Stimulated activated CD4-positive, alpha-beta T cell treated with anti-CD3 and anti-CD28 coated beads, TNF-alpha, amount 100 ng/mL, for 4 hours (primary cell): ENCODE measurements at regions not wholly inside any gene's neighbourhood (a gene's known extent, or its start where the extent isn't known, plus 50 kb on each side); places are given as distances from the start of the nearest gene placed in this dataset.
A peak's percentile ranks its signal among the peaks of the same experiment; 100 is the strongest.

Experiments used
- DNase-seq, 3 experiments: peaks; one replicate each; pipeline ENCODE4 v3.0.0-alpha.2; 2020; ENCODE audit warnings: low read depth in 3 of 3

DNA sequence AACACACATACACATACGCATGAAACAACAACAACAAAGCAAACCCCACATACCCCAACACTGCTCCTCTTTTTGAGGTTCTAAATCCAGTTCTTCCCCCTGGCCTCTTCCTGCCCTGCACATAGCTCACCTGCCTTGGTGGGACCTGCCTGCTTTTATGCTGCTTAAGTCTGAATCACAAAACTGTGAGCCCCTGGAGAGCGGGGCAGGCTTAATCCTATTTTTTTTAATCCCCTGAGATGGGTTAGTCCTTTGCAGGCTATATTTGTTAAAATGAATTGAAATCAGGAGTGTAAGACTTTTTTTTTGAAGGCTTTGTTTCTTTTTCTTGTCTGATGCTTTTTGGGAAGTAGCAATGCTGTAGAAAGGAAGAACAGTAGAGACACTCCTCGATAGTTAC, 84.6 kb upstream of the MAX start:
- DNase-seq, result no peak

DNA sequence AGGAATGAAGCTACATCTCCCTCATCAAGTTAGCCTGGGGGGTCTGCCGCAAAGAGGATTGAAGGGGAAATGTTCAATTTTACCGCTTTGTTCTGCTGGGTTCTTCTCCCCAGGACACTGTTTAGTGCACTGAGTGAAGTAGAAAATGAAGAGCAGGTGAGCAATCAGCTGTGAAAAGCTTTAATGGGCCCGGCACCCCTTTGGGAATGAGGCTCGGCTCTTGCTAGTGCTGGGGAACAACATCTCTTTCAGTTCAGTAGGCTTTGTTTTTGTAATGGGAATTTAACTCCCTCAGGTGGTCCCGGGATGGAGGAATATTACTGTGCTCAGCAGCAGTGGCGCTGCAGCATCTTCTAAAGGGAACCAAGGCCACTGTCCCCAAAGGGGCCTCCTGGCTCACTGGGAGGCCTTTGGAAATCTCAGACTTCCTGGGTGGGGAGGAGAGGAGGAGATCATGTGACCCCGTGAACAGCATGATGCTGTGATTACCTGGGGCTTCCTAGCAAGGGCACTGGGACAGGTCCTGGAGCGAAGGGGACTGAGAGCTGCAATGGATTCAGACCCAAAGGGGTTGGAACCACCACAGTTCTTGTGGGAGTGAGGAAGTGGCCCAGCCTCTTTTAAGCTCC, 85.2 kb upstream of the MAX start:
- DNase-seq, result no peak

- DNase-seq, result no peak
Observed at GRCh38 chr14:65190312-65190711, 88.0 kb upstream of the MAX start.

GRCh38 chr14:65191716-65192115, 89.4 kb upstream of the MAX start:
- DNase-seq, result no peak

DNA sequence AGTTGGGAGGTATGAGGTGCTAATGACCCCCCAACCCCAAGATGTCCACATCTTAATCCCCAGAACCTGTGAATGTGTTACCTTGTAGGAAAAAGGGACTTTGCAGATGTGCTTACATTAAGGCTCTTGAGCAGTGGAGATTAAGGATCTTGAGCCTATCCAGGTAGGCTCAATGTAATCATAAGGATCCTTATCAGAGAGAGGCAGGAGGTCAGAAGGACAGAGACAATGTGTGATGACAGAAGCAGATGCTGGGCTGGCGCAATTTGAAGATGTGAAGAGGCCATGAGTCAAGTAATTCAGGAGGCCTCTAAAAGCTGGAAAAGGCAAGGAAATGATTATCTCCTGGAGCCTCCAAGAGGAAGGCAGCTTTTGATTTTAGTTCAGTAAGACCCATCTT, 90.4 kb upstream of the MAX start:
- DNase-seq, result no peak

GRCh38 chr14:65193916-65194590, 91.7 kb upstream of the MAX start:
- DNase-seq, result no peak

GRCh38 chr14:65195042-65195719, 92.9 kb upstream of the MAX start:
- DNase-seq, result no peak

DNA sequence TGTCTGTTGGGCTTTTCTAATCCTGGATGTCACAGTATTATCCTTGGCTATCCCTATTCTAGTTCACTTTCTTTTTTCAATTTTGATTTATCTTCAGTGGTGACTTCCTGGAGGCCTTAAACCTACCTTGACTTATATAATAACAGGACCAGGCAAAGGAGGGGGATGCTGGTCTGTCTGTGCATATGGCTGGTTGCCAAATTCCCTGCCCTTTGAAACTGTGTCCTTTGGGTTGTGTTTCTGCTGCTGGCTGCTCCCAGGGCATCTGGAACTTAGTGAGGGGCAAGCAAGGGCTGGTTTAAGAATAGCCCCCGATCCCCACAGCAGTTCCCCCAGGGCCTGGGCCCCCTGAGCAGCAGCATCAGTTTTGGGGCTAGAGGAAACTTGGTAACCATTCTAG, 96.0 kb upstream of the MAX start:
- DNase-seq, result no peak

GRCh38 chr14:65200454-65200853, 98.1 kb upstream of the MAX start:
- DNase-seq, result no peak

- no peak for DNase-seq
Observed at GRCh38 chr14:65203574-65203973, 101.3 kb upstream of the MAX start.

DNA sequence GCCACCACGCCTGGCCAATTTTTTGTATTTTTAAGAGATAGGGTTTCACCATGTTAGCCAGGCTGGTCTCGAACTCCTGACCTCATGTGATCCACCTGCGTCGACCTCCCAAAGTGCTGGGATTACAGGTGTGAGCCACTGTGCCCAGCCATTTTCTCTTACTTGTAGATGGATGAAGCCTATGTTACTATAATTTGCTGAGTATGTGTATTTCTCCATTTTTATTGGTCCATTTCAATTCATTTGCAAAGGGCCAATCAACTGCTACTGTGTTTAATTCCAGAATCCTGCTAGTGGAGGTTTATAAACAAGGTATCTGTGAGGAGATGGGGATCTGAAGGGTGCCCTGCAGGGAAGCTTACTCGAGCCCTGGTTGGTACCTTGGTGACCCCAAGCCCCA, 101.7 kb upstream of the MAX start:
- no peak for DNase-seq

- DNase-seq, result no peak
Observed at GRCh38 chr14:65206078-65206447, 103.7 kb upstream of the MAX start.

- no peak for DNase-seq
Observed at GRCh38 chr14:65206448-65207096, 104.3 kb upstream of the MAX start.

DNA sequence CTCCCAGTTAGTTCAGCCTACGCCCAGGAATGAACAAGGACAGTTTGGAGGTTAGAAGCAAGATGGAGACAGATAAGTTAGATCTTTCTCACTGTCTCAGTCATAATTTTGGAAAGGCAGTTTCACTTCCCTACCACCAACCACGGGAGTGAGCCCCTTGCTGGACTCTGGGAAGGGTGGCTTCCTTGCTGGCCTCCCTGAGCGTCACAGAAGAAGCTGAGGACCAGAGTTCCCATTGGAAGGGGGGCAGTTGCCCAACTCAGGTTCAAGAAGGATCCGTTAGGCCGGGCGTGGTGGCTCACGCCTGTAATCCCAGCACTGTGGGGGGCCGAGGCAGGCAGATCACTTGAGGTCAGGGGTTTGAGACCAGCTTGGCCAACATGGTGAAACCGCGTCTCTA, 106.2 kb upstream of the MAX start:
- DNase-seq, result no peak

DNA sequence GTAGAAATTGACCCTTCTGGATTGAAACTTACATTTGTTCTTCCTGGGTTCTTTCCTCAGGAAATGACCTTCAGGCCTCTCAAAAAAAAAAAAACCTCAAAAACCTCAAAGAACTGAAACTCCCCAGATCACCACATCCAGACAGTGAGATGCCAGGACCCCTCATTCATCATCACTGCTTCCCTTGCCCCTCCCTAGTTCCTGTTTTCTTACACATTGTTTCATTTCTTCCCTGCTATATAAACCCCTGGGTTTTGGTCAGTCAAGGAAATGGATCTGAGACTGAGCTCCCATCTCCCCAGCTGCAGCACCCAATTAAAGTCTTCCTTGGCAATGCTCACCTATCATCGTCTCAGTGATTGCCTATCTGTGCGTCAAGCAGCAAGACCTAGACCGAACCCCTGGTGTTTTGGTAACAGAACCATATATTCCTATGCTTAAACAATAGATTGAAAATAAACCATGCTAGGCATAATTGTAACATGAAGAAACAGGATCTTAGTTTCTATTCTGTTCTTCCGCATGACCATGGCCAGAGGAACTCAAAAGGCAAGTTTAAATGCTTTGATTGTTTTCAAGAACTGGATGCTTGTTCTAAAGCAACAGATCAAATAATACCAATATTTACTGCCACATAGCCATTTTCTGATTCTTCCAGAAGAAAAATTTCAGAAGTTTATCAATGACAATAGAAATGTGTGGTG, 108.0 kb upstream of the MAX start:
- DNase-seq, result no peak

GRCh38 chr14:65210822-65211182, 108.5 kb upstream of the MAX start:
- DNase-seq, result no peak

- DNase-seq, result no peak
Observed at GRCh38 chr14:65211341-65211987, 109.1 kb upstream of the MAX start.

DNA sequence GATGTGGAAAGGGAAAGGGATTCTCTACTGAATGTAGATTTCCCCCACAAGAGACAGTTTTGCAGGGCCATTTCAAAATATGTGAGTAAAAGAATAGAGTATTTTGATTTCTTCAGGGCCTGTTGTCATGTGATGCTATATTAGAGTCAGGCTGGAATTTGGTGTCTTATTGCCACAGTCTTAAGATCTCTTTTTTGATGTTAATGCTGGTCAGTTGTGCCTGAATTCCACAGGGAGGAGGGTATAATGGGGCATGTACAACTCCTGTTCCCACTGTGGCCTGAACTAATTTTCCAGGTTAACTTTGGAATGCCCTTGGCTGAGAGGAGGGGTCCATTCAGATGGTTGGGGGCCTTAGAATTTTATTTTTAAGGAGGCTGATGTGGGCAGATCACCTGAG, 111.0 kb upstream of the MAX start:
- no peak for DNase-seq

DNA sequence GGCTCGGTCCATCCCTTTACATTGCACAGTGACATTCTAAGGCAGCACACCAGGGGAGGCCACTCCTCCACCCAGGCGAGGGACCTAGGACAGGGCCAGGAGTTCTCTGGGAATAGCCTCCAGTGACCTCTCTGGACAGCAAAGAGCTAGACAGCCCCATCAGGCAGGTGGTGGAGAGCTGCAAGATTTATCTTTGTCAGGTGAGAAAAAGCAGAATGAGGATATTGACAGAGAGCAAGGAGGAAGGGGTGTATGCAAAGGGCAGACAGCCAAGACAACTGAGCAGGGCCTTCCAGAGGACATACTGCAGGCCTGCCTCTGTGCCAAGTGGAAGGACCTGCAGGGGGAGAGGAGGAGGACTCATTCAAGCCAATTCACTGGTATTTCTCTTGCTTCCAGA, 112.4 kb upstream of the MAX start:
- no peak for DNase-seq

- DNase-seq, result no peak
Observed at GRCh38 chr14:65219353-65219752, 117.0 kb upstream of the MAX start.

GRCh38 chr14:65222440-65222858, 120.1 kb upstream of the MAX start:
- DNase-seq, result peak in 2 of 3 experiments; percentile 27 to 37

GRCh38 chr14:65223636-65224035, 121.3 kb upstream of the MAX start:
- no peak for DNase-seq
